OCI-LY3 (cell line): ENCODE measurements at regions not wholly inside any gene's neighbourhood (a gene's known extent, or its start where the extent isn't known, plus 50 kb on each side); places are given as distances from the start of the nearest gene placed in this dataset.

Source experiments
- EZH2phosphoT487 ChIP-seq: fragments of 200-600 bp; shearing (Covaris generic); IDR thresholded peaks from 2 replicates; pipeline ENCODE4 v1.6.1; 2018; ENCODE audit warnings: antibody characterized with exemption, mixed run types, low read depth
- TF ChIP-seq, protein P1 (sequence below): fragments of 200-600, 300-600 bp; sonication (generic); IDR thresholded peaks from 2 replicates; pipeline ENCODE4 v1.5.1; 2014; ENCODE audit warnings: antibody characterized with exemption, low read length, low read depth

DNA sequence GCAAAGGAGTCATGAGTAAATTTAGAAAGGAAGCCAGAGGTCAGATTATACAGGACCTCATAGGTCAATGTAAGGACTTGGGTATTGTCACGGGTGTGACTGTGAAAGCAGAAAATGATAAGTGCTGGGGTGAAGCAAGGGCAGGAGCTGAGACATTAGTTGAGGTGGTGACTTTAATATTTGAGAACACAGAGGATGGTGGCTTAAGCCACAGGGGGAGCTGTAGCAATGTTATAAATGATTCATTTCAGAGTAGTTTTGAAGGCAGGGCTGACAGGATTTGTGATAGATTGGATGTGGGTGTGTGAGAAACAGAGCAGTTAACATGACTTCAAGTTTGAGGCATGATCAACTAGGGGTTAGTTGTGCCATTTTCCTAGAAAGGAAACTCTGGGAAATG is 659.9 kb downstream of the EPM2A start:
- TF ChIP-seq, protein P1, sequence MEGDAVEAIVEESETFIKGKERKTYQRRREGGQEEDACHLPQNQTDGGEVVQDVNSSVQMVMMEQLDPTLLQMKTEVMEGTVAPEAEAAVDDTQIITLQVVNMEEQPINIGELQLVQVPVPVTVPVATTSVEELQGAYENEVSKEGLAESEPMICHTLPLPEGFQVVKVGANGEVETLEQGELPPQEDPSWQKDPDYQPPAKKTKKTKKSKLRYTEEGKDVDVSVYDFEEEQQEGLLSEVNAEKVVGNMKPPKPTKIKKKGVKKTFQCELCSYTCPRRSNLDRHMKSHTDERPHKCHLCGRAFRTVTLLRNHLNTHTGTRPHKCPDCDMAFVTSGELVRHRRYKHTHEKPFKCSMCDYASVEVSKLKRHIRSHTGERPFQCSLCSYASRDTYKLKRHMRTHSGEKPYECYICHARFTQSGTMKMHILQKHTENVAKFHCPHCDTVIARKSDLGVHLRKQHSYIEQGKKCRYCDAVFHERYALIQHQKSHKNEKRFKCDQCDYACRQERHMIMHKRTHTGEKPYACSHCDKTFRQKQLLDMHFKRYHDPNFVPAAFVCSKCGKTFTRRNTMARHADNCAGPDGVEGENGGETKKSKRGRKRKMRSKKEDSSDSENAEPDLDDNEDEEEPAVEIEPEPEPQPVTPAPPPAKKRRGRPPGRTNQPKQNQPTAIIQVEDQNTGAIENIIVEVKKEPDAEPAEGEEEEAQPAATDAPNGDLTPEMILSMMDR = no peak
- TF ChIP-seq EZH2phosphoT487 = no peak
